OCI-LY1 (cell line): ENCODE measurements at regions not wholly inside any gene's neighbourhood (a gene's known extent, or its start where the extent isn't known, plus 50 kb on each side); places are given as distances from the start of the nearest gene placed in this dataset.
A peak's percentile ranks its signal among the peaks of the same experiment; 100 is the strongest.

Source experiments
- H2AFZ ChIP-seq: fragments of 200-600 bp; sonication (generic), shearing (Covaris generic); 2 replicates; pipeline ENCODE4 v1.6.0; 2014; ENCODE audit warnings: antibody characterized with exemption, mild to moderate bottlenecking, low read length
- H3F3A ChIP-seq: fragments of 200-600 bp; sonication (generic), shearing (Covaris generic); 2 replicates; pipeline ENCODE4 v1.6.0; 2014; ENCODE audit warnings: mild to moderate bottlenecking, antibody characterized with exemption, low read length, moderate library complexity; ENCODE audit not compliant: insufficient read depth
- H3K27ac ChIP-seq: fragments of 200-600 bp; sonication (generic); 2 replicates; pipeline ENCODE4 v1.5.1; 2014; ENCODE audit warnings: low read length, mixed run types, mild to moderate bottlenecking, low read depth; ENCODE audit not compliant: poor library complexity, severe bottlenecking
- H3K27me3 ChIP-seq: fragments of 200-600 bp; sonication (generic); 2 replicates; pipeline ENCODE4 v1.6.0; 2014; ENCODE audit warnings: antibody characterized with exemption, mild to moderate bottlenecking, low read length, moderate library complexity; ENCODE audit not compliant: insufficient read depth
- H3K36me3 ChIP-seq: fragments of 200-600 bp; sonication (generic); 2 replicates; pipeline ENCODE4 v1.6.1; 2014; ENCODE audit warnings: mild to moderate bottlenecking, antibody characterized with exemption, low read length, moderate library complexity, mixed read lengths; ENCODE audit not compliant: insufficient read depth
- H3K4me1 ChIP-seq: fragments of 200-600 bp; sonication (generic); 2 replicates; pipeline ENCODE4 v1.5.1; 2014; ENCODE audit warnings: mild to moderate bottlenecking, low read length, moderate library complexity; ENCODE audit not compliant: insufficient read depth, severe bottlenecking
- H3K4me2 ChIP-seq: fragments of 200-600 bp; sonication (generic), shearing (Covaris generic); 2 replicates; pipeline ENCODE4 v1.6.1; 2014; ENCODE audit warnings: low read length
- H3K4me3 ChIP-seq: fragments of 200-600 bp; sonication (generic); 2 replicates; pipeline ENCODE4 v1.5.1; 2014; ENCODE audit warnings: low read length, low read depth, mild to moderate bottlenecking, mixed read lengths; ENCODE audit not compliant: poor library complexity, severe bottlenecking
- H3K79me2 ChIP-seq: fragments of 200-600 bp; shearing (Covaris generic); 2 replicates; pipeline ENCODE4 v1.6.1; 2016; ENCODE audit warnings: mixed run types, low read length, mixed read lengths; ENCODE audit not compliant: insufficient read depth
- H3K9ac ChIP-seq: fragments of 200-600 bp; sonication (generic), shearing (Covaris generic); 2 replicates; pipeline ENCODE4 v1.6.1; 2014; ENCODE audit warnings: mild to moderate bottlenecking, low read length, mixed read lengths
- H3K9me2 ChIP-seq: fragments of 200-600 bp; sonication (generic), shearing (Covaris generic); 2 replicates; pipeline ENCODE4 v1.6.1; 2014; ENCODE audit warnings: low read depth, mild to moderate bottlenecking, low read length, mixed read lengths
- H3K9me3 ChIP-seq: fragments of 200-600 bp; shearing (Covaris generic); 2 replicates; pipeline ENCODE4 v1.6.1; 2014; ENCODE audit warnings: low read length, mixed read lengths
- H4K20me1 ChIP-seq: fragments of 200-600 bp; sonication (generic), shearing (Covaris generic); 2 replicates; pipeline ENCODE4 v1.6.0; 2016; ENCODE audit warnings: mild to moderate bottlenecking, low read length; ENCODE audit not compliant: insufficient read depth
- CTCF ChIP-seq: fragments of 200-600 bp; sonication (generic), shearing (Covaris generic); IDR thresholded peaks from 2 replicates; pipeline ENCODE4 v1.5.1; 2017; ENCODE audit warnings: mild to moderate bottlenecking, antibody characterized with exemption, low read length, moderate library complexity, mixed read lengths
- EZH2 ChIP-seq: fragments of 200-600 bp; sonication (generic), shearing (Covaris generic); IDR thresholded peaks from 2 replicates; pipeline ENCODE4 v1.8.0; 2017; ENCODE audit warnings: borderline replicate concordance, mixed run types, mild to moderate bottlenecking, antibody characterized with exemption, low read length, moderate library complexity, mixed read lengths

DNA sequence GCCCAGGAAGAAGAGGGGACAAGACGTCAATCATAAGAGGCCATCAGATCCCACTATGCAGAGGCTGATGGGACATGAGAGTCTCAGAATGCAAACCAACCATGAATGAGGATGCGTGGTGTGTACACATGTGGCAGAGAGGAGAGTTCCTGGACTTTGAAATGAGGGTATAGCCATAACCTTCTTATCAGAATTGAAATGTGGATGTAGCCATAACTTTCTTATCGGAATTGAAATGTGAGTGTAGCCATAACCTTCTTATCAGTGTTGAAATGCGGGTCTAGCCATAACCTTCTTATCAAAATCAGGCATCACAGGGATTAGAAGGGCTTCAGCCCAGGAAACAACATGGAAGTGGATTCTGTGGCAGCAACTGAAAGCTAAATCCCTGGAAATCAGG lies 415.5 kb upstream of the FAT1 start:
- Histone ChIP-seq H3K27ac (peak overlapping the region; percentile 75), H2AFZ (peak overlapping the region; percentile 91; the same call in 1 of the 2 replicates), H3K36me3 (no peaks in the 10 kb centered on the region), H3K4me2 (no peak overlapping the region; the same call in 1 of the 2 replicates), H3K9me3 (no peaks in the 10 kb centered on the region), H3K4me3 (no peak overlapping the region), H3K9ac (no peak overlapping the region), H3K27me3 (no peaks in the 10 kb centered on the region), H3K79me2 (no peaks in the 10 kb centered on the region), H3F3A (no peaks in the 10 kb centered on the region), H3K4me1 (peaks cover 53% of the 10 kb centered on the region), H4K20me1 (no peaks in the 10 kb centered on the region), H3K9me2 (no peaks in the 10 kb centered on the region)
- TF ChIP-seq EZH2 (no peak), CTCF (no peak)

DNA sequence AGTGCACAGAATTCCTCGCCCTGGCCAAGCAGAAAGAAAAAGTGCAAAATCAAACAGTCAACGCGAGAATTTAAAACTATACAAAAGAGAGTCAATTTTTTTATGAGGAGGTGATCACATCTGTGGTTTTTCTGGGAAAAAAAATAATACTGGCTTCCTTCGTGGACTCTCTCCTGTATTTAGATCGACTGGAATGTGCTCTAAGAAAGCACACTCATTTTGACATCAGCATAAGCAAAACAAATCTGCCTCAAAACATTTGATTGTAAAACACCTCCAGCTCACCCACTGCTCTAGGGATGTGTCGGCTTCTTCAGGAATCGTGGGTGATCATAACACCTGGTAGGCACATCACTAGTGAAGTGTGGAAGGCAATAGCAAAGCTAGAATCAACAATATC lies 417.4 kb upstream of the FAT1 start:
- no peak overlapping the region for H3K4me3 ChIP-seq
- TF ChIP-seq EZH2 (no peak), CTCF (no peak)
- H3K4me2 ChIP-seq, result no peak overlapping the region
- H3K9me2 ChIP-seq, result no peaks in the 10 kb centered on the region
- no peaks in the 10 kb centered on the region for H3F3A ChIP-seq
- no peaks in the 10 kb centered on the region for H3K36me3 ChIP-seq
- no peaks in the 10 kb centered on the region for H4K20me1 ChIP-seq
- H3K79me2 ChIP-seq, result no peaks in the 10 kb centered on the region
- H3K9me3 ChIP-seq, result no peaks in the 10 kb centered on the region
- peaks cover 53% of the 10 kb centered on the region for H3K4me1 ChIP-seq
- no peak overlapping the region for H3K9ac ChIP-seq
- H3K27me3 ChIP-seq, result no peaks in the 10 kb centered on the region
- H2AFZ ChIP-seq, result peak overlapping the region; percentile 59; the same call in 1 of the 2 replicates
- H3K27ac ChIP-seq, result peak overlapping the region; percentile 75

DNA sequence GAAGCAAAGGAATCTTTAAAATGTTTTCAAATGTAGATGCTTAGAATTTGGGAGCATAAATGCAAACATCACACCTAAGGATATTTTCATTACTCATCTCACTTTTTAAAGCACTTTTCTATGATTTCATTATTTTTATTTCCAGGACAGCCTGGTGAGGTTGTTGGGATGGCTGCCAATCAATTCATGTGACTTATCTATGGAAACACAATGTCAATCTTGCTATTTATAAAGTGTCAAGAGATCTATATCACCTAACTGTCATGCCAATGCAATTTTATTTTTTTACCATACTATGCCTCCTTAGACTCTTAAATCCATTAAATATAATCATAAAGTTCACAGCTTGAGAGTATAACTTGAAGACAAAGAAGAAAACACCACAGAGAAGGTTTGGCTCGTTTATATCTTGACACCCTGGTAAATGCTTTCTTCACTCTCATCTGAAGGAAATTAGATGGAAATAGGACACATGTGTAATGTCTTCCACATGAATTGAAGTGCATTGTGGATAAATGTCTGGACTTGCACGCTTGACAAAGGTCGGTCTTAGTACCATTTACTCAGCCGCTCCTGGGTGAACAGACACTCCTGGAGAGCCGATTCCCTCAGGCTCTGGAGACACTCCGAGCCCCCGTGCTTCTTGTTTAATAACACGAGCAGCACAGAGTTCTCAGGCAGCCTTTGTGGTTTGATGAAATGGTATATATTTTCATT lies 425.7 kb upstream of the FAT1 start:
- no peaks in the 10 kb centered on the region for H3K79me2 ChIP-seq
- no peak overlapping the region for H3K4me3 ChIP-seq
- peaks cover 29% of the 10 kb centered on the region for H3K4me1 ChIP-seq
- H3K9ac ChIP-seq, result no peak overlapping the region
- H3K27ac ChIP-seq, result no peak overlapping the region
- no peaks in the 10 kb centered on the region for H3K9me2 ChIP-seq
- H4K20me1 ChIP-seq, result no peaks in the 10 kb centered on the region
- H3K36me3 ChIP-seq, result no peaks in the 10 kb centered on the region
- TF ChIP-seq CTCF (no peak), EZH2 (no peak)
- H3K9me3 ChIP-seq, result no peaks in the 10 kb centered on the region
- no peaks in the 10 kb centered on the region for H3K27me3 ChIP-seq
- no peak overlapping the region for H3K4me2 ChIP-seq
- H2AFZ ChIP-seq, result no peak overlapping the region
- no peaks in the 10 kb centered on the region for H3F3A ChIP-seq
